Neuron (in vitro differentiated cells): ENCODE measurements at regions not wholly inside any gene's neighbourhood (a gene's known extent, or its start where the extent isn't known, plus 50 kb on each side); places are given as distances from the start of the nearest gene placed in this dataset.

Experiments used
- H2AFZ ChIP-seq: one replicate; pipeline ENCODE4 v1.6.1; 2013; ENCODE audit warnings: low read depth, mild to moderate bottlenecking, inconsistent platforms, low read length, moderate library complexity
- H3K27me3 ChIP-seq: one replicate; pipeline ENCODE4 v1.6.1; 2013; ENCODE audit warnings: low read length; ENCODE audit not compliant: insufficient read depth
- H3K36me3 ChIP-seq: one replicate; pipeline ENCODE4 v1.6.1; 2013; ENCODE audit warnings: low read length; ENCODE audit not compliant: insufficient read depth
- H3K4me1 ChIP-seq: one replicate; pipeline ENCODE4 v1.6.1; 2013; ENCODE audit warnings: low read length; ENCODE audit not compliant: insufficient read depth
- H3K4me3 ChIP-seq: 2 replicates; pipeline ENCODE4 v1.5.1; 2013; ENCODE audit warnings: mild to moderate bottlenecking, low read length, moderate library complexity
- H3K9me3 ChIP-seq: one replicate; pipeline ENCODE4 v1.6.1; 2013; ENCODE audit warnings: low read length

DNA sequence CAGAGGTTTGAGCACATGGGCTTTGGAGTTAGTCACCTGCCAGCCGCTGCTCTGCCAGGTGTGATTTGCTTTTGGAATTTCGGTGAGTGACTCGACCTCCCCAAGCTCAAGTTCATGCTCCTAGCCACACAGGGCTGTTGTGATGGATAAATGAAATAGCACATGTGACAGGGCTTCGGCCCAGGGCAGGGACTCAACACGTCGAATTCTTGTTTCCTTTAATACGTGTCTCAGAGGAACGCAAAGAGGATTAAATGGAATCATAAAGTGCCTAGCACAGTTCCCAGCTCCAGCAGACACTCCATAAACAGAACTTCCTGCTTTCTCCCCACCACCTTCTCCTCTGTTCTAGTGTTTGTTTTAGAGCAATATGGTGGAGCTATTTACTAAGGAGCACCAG, 88.3 kb upstream of the CHST15 start:
- H3K4me3 ChIP-seq = no peak overlapping the region
- no peaks in the 10 kb centered on the region for H3K4me1 ChIP-seq
- peaks cover 3% of the 10 kb centered on the region for H3K27me3 ChIP-seq
- no peak overlapping the region for H2AFZ ChIP-seq
- H3K9me3 ChIP-seq = no peaks in the 10 kb centered on the region
- no peaks in the 10 kb centered on the region for H3K36me3 ChIP-seq

DNA sequence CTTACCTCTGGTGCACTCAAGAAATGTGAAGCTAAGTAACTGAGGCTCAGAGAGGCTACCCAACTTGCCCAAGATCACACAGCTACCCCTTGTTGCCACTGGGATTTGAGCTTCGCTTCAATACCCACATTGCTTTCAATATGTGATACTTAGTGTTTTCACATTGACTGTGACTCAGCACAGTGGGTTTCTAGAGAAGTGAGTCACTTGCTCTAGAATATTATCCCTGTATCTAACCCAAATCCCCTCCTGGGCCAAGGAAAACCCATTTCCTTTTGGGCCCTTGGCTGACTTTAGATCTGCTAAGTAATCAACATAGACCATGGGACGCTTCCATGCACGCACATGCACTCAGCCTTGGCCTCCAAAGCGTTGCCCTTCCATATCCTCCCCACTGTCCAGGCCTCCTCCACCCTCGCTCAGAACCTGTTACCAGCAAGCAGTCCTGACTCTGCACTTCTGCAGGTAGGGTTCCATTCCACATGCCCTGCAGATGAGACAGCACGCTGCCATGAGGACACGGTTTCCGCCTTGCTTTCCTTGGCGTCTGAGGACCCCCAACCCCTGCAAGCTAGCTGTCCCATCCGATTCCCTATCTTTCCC, 87.7 kb upstream of the CHST15 start:
- no peak overlapping the region for H2AFZ ChIP-seq
- no peaks in the 10 kb centered on the region for H3K4me1 ChIP-seq
- no peak overlapping the region for H3K4me3 ChIP-seq
- no peaks in the 10 kb centered on the region for H3K9me3 ChIP-seq
- H3K36me3 ChIP-seq = no peaks in the 10 kb centered on the region
- H3K27me3 ChIP-seq = peaks cover 3% of the 10 kb centered on the region

DNA sequence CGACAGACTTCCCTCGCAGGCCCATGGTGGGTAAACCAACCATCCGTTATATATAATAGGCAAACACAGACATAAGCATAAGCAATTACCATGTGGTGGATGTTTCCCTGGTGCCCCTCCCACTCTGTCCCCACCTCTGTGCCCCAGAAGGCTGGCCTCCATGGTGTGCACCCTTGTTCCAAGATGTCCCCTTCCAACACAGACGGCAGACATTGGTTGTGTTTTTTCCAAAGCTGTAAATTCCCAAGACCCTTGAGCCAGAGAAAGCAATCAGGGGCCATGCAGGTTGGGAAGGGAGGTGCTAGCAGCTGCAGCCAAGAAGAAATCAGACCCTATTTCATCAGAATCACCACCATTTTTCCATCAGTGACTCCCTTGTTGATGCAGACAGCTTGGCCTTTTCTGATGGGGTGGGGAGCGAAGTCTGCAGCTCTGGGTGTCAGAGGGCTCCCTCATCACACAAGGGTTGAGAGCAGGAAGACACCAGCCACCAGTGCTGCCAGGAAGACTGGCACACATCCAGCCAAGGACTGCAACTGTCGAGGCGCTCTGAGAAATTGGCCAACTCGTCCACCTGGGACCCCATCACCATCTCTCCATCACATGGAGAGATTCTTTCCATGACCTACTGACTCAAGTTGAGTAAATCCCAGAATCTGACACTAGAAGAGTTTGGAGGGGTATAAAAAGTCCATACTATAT, 86.8 kb upstream of the CHST15 start:
- H3K4me3 ChIP-seq = no peak overlapping the region
- no peaks in the 10 kb centered on the region for H3K9me3 ChIP-seq
- H3K4me1 ChIP-seq = no peaks in the 10 kb centered on the region
- H3K27me3 ChIP-seq = peaks cover 3% of the 10 kb centered on the region
- no peak overlapping the region for H2AFZ ChIP-seq
- no peaks in the 10 kb centered on the region for H3K36me3 ChIP-seq

DNA sequence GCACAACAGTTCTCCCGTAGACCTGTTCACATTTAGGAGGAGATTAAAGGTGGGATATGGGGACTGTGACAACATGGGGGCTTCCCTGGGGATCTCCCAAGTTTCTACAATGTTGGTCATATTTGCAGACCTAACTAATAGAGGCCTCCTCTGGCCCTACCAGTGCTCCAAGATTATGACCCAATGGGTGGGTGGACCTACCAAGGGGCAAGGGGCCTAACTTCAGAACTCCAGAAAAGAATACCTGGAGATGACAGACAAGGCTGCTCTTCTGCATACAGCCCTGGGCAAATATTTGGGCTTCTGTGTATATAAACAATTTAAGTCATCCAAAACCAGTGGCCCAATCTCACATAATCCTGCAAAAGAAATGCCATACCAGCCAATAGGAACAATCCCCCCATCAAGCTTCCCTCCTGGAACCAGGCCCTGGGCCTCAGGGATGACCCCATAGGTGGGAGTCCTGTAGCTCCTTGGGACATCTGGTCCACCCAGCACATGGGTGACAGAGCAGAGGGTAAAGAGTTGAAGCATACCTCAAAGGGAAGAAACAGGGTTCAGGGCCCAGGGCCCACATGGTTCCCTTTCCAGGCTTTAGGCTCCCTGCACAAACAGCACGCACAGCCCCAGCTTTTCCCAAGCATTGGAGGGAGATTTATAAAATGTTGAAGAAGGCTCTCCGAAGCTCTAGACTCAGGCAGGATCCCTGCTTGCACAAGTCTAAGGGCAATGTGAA, 86.1 kb upstream of the CHST15 start:
- Histone ChIP-seq H3K36me3 (no peaks in the 10 kb centered on the region), H3K27me3 (peaks cover 3% of the 10 kb centered on the region), H3K9me3 (no peaks in the 10 kb centered on the region), H2AFZ (no peak overlapping the region), H3K4me1 (no peaks in the 10 kb centered on the region), H3K4me3 (no peak overlapping the region)

DNA sequence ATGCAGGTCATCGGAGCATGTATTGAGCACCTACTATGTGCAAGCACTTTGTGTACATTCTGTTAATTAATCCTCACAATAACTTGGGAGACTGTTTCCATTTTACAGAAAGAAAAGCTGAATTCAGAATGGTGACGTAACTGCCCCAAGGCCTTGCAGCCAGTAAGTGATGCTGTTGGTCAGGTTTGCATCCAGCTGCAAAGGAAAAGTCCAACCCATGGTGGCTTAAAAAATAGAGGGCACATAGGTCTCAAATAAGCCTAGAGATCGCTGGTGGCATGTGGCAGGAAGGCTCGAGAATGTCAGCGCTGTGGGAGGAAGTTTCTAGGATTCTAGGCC, 83.8 kb upstream of the CHST15 start:
- Histone ChIP-seq H3K27me3 (peaks cover 10% of the 10 kb centered on the region), H3K9me3 (no peaks in the 10 kb centered on the region), H3K4me3 (no peak overlapping the region), H3K36me3 (no peaks in the 10 kb centered on the region), H3K4me1 (no peaks in the 10 kb centered on the region), H2AFZ (no peak overlapping the region)

DNA sequence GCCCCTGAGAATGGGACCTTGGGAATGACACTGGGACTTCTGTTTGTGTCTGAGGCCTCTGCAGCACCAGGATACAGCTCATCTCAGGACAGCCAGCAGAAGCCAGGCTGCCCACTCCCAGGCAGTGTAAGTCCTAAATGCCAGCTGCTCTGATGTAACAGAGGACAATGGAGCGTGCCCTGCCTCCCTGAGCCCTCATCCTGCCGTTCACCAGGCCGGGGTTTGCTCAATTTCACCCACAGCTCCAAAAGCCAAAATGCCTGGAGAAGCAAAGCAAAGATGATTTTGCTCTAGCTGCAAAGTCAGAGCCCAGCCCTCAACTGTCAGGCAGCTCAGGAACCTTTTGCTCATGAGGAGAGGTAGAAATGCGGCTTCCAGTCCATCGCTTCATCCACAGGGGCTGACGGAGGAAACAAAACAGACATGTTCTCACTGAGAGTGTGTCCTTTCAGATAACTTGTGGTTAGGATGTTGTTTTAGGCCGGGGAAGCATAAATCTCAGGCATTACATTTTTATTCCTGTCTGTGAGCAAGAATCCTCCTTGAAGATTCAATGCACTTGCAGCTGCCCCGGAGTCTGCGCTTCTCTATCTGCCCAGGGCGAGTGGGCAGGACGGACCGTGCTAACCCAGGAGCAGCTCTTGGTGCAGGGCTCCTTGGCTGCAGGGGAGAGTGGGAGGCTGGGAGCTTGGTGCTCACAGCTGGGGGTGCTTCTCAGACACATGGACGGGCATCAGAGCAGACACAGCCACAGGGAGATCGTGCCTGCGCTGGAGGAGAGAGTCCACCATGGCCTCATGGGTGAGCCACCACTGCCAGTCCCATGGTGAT, 83.2 kb upstream of the CHST15 start:
- Histone ChIP-seq H3K4me3 (no peak overlapping the region), H3K9me3 (no peaks in the 10 kb centered on the region), H2AFZ (no peak overlapping the region), H3K27me3 (peaks cover 10% of the 10 kb centered on the region), H3K4me1 (no peaks in the 10 kb centered on the region), H3K36me3 (no peaks in the 10 kb centered on the region)

DNA sequence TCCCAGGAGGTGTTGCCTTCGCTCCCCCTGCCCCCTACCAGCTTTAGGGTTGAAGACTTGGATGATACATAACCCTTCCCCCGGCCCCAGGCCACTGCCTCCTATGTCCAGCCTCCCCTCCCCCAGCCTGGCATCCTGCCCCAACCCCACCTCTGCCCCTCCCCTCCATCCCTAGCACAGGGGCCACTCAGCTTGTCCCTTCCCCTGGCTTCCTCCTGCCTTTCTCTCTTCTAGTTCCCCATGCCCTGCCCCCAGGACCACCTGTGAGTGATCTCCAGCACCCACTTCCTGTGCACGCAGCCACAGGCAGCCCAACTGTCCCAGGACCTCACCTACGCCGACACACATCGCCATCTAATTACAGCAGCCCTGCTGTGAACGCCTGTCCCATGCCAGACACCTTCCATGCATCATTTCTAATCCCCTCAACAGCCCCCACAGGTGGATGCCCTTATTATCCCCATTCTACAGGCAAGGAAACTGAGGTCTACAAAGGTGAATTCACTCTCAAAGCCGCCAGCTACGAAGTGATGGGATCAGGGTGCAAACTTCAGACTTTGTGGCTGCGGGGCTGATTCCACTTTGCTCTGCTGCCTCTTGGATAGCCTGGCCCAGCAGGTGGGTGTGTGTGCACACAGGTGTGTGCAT, 82.4 kb upstream of the CHST15 start:
- Histone ChIP-seq H2AFZ (no peak overlapping the region), H3K36me3 (no peaks in the 10 kb centered on the region), H3K27me3 (peaks cover 10% of the 10 kb centered on the region), H3K9me3 (no peaks in the 10 kb centered on the region), H3K4me1 (no peaks in the 10 kb centered on the region), H3K4me3 (no peak overlapping the region)

DNA sequence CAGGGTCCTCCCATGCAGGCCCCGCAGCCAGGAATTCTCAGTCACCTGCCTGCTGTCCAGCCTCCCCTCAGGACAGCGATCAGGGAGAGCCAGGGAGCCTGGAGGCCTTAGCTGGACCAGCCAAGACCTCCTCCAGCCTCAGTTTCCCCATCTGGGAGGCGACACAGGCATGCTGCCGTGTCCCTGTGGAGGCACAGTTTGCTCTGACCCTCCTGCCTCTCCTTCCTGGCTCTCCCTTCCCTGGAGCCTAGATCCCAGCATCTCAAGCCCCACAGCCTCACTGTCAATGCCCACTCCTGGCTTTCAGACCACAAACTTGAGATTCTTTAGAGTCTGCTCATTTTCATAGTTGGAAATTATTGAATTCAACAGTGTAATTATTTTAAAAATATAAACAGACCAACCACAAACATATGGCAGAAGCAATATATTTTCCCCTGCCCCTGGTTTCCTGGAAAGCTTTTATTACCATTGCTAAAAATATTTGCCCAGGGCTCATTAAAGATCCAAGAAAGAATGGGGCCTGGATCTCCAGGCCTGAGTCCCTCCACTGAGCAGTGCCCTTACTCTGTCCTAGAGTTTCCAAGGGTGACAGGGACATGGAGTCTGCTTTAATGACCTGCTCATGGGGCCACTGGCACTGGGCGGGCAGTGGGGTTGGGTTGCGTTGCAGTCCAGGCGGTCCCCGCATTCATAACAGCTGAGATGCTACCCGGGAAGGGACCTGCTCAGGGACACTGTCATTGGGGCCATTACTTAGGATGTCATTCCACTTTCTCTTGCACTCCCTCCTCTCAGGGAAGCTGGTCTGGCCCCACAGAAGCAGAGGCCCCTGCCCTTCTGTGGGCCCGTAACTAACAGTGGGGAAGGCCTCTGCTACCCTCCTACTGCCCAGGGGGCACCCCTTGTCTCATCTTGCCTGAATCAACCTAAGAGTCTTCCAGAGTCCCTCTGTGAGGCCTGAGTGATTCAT, 81.6 kb upstream of the CHST15 start:
- Histone ChIP-seq H3K27me3 (peaks cover 10% of the 10 kb centered on the region), H2AFZ (no peak overlapping the region), H3K4me1 (no peaks in the 10 kb centered on the region), H3K4me3 (no peak overlapping the region), H3K9me3 (no peaks in the 10 kb centered on the region), H3K36me3 (no peaks in the 10 kb centered on the region)

DNA sequence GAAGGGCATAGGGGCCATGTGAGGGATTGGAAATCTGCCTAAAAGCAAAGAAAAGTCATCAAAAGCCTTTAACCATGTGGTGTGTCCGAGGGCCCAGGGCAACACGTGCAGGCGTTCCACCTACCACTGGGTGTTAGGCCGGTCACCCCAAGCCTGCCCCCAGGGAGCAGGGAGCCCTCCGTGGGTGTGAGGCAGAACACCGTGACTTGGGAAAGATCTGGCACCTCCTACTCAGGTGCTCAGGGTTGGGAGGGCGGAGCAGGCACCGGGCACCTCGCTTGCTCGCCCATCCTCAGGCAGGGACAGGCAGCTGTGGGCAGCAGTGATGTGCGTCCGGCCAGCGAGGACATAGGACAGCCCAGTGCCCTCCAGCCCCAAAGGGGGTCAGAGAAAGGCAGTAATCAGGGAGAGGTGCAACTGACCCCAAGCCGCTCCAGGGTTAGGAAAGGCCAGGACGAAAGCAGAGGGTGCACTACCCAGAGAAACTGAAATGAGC, 80.7 kb upstream of the CHST15 start:
- H3K9me3 ChIP-seq = no peaks in the 10 kb centered on the region
- no peak overlapping the region for H3K4me3 ChIP-seq
- no peaks in the 10 kb centered on the region for H3K36me3 ChIP-seq
- H3K4me1 ChIP-seq = no peaks in the 10 kb centered on the region
- H2AFZ ChIP-seq = no peak overlapping the region
- peaks cover 10% of the 10 kb centered on the region for H3K27me3 ChIP-seq

DNA sequence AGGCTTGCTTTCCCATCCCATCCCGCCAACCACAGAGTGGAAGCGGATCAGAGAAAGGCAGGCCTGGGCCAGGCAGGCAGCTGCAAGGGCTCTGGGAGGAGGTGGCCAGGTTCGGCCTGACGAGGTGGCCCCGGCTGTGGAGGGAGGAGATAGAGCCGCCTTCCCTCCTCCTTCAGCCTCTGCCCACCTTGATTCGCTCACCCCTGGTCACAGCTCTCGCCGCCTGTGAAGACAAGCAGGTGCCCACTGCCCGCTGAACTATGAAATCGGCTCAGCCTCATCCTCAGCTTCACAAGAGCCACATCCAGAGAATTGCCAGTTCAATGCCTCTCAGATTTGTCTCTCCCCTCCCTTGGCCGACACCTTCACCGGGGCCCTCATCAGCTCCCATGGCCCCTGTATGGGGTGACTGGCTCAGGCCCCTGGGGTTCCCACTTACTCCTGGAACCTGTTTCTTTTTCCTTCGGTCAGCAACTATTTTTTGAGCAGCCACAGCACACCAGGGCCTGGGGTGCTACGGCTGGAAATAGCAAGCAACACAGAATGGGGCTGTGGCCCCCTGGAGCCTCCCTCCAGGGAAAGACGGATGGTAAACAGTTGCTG, 80.0 kb upstream of the CHST15 start:
- Histone ChIP-seq H3K4me3 (no peak overlapping the region), H2AFZ (no peak overlapping the region), H3K9me3 (no peaks in the 10 kb centered on the region), H3K27me3 (peaks cover 10% of the 10 kb centered on the region), H3K36me3 (no peaks in the 10 kb centered on the region), H3K4me1 (no peaks in the 10 kb centered on the region)

DNA sequence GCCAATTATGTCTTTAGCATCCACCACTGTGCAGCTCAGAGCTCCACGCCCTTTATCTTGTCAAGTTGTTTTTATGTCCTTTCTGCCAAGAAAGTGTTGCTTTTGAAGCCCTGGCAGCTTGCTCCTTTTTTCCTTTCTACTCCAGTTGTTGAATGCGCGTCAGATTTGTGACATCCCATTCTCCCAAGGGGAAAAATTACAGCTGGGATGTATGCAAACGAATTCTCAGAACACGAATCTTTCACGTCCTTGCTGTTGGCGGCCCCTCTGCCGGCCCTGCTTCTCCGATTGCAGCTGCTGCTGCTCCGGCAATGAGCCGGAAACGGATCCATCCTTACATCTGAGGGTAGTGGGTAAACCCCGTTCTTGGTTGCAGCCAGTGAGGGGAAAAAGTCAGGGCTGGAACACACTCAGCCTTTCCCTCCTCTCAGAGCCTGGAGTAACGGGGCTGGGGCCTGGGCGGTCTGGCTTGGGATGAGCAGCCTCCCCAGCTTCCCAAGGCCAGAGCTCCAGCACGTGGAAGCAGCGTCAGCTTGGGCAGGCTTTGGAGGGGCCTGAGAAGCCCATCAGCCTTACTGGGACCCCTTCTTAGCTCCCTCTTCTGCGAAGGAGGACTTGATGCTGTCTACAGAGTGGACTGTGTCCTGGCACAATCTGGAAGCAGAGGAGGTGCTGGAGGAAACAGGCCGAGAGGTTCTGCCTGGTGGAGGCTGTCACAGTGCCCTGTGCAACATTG, 79.0 kb upstream of the CHST15 start:
- Histone ChIP-seq H3K4me3 (no peak overlapping the region), H3K36me3 (no peaks in the 10 kb centered on the region), H3K27me3 (peaks cover 10% of the 10 kb centered on the region), H3K9me3 (no peaks in the 10 kb centered on the region), H3K4me1 (no peaks in the 10 kb centered on the region), H2AFZ (no peak overlapping the region)
